Bone marrow (tissue), 2 donors: ENCODE measurements at regions not wholly inside any gene's neighbourhood (a gene's known extent, or its start where the extent isn't known, plus 50 kb on each side); places are given as distances from the start of the nearest gene placed in this dataset.

Experiments used
- DNase-seq, 2 donors: peaks; one replicate each; lab custom pipeline; 2025; lab: John Stamatoyannopoulos, UW

GRCh38 chr12:91241756-91242155 lies 59.1 kb upstream of the DCN start:
- DNase-seq: no peak

DNA sequence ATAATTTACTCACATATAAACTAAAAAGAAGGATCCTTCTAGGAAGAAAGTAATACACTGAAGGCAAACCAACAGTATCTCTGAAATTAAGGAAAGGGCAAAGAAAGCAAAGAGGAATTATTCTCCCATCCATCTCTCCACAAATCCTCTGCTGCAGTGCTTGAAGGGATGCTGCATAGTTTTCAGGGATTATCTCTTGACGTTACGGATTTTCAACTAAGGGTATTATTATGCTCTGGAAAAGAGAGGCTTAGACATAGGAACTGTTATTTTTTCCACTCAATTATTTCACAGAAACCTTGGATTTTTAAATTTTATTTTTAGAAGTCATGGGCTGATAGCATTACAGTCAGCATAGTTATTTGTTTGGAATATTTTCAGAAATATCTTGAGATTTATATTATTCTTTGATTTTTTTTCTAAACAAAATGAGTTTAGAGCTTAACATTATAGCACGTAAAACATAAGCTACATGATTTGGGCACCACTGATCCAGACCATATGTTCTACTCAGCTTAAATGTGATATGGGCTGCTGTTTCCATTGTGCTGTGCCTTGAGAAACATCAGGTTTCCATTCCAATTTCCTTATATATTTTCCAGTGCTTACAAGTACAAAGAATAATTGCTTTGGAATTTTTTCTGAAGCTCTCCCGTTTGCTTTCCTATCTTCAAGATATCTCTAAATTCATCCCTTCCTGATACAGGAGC lies 57.9 kb upstream of the DCN start:
- DNase-seq: no peak

DNA sequence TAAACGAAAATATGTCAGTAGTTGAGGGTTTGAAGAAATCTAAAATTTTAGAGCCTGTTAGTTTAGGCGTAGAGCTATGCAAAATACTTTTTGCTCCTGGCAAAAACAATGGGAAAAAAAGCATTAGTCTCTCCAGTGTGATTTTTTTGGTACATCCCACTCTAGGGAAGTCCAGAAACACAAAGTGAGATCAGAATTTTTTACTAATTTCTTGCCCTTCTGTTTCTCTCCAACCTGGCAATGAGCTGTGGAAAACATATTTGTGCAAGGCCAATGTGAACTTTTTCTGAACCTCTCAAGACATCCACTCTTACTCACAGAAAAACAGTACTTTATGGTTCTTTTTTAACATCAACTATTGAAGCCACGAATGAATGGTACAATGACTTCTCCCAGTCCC lies 56.9 kb upstream of the DCN start:
- no peak for DNase-seq
